Erythroblast (primary cell): ENCODE measurements at regions not wholly inside any gene's neighbourhood (a gene's known extent, or its start where the extent isn't known, plus 50 kb on each side); places are given as distances from the start of the nearest gene placed in this dataset.
"Not testable (repeated sequence)": the region's sequence is repeated elsewhere in the genome, so short reads cannot be mapped to it uniquely, and the experiment has no call there.

Source experiments
- GATA1 ChIP-seq: IDR thresholded peaks from 2 replicates; pipeline ENCODE4 v1.6.1; 2011; ENCODE audit warnings: low read depth, mild to moderate bottlenecking, control low read depth, low read length, moderate library complexity
- POLR2A ChIP-seq: IDR thresholded peaks from 2 replicates; pipeline ENCODE4 v1.6.1; 2011; ENCODE audit warnings: mild to moderate bottlenecking, low read length

DNA sequence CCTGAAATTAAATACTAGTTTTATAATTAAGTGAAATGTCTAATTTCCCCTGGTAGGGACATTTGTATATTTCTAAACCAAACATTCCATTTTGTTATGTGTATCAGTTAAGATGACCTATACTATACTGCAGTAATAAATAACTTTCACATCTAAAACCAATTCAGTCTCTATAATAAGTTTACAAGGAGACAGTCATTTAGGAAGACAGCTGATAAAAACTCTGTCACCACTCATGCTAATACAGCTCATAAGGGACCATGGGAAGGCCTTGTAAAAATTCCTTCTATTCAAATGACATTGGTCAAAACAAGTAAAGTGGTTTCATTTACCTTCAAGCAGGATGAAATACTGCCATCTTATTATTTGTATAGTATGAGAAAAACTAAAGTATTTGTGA lies 128.4 kb upstream of the C1QTNF3 start:
- TF ChIP-seq POLR2A, GATA1: not testable (repeated sequence)
